Peyer's patch (tissue), 4 donors: ENCODE measurements at regions not wholly inside any gene's neighbourhood (a gene's known extent, or its start where the extent isn't known, plus 50 kb on each side); places are given as distances from the start of the nearest gene placed in this dataset.

Experiments used
- CTCF ChIP-seq, 6 experiments: fragments of 450-650 bp in 4 of 6; fragments of 200-600 bp in 2 of 6; sonication (generic) in 1 of 6; IDR thresholded peaks; one replicate each; pipeline ENCODE4 v1.5.1; 2017 to 2019; ENCODE audit warnings: antibody characterized with exemption in 6 of 6, mild to moderate bottlenecking in 3 of 6, moderate library complexity in 1 of 6
- POLR2A ChIP-seq, 2 donors: fragments of 450-650 bp; IDR thresholded peaks; one replicate each; pipeline ENCODE4 v1.5.1; 2017; ENCODE audit warnings: antibody characterized with exemption in 2 of 2, mild to moderate bottlenecking in 2 of 2, moderate library complexity in 2 of 2

- TF ChIP-seq POLR2A (IDR thresholded peaks at IDR 0.05) (no peak), CTCF (IDR thresholded peaks at IDR 0.05) (no peak)
Measured at GRCh38 chr1:71135571-71135970, 54.7 kb upstream of the ZRANB2 start.
